ENCODE measurements at regions not wholly inside any gene's neighbourhood (a gene's known extent, or its start where the extent isn't known, plus 50 kb on each side); places are given as distances from the start of the nearest gene placed in this dataset.
"Not testable (repeated sequence)": the region's sequence is repeated elsewhere in the genome, so short reads cannot be mapped to it uniquely, and the experiment has no call there.

DNA sequence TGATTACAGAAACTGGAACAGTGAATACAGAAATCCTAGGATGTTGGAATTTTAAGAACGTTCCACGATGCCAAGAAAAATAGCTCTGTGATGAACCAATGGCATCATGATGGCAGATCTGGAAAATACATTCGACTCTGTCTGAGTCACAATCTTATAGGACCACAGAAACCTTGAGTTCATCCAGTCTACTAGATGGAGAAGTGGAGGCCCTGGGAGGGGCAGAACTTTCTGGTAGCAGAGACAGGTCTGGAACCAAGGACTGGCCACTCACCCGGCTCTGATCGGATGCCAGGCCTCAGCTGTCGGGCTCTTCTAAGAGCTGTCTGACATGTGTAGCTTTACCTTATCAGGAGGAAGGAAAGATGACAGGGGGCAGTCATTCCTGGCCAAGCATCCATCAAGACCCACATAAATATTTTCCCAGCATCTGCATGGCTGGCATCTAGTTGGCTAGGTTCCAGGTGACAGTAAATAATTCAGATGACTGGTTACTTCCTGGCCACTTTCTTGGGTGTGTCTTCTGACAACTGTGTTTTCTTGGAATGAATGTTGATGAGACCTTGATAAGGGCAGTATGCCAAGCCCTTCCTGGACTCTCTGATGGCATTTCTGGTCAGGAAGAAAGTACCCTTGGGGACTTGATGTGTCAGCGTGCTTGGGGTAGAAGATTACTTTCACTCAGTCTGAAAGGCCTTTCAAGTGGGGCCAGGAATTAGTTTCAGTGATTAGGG, 72.6 kb upstream of the TRABD2B start:
- TF ChIP-seq, protein P1, sequence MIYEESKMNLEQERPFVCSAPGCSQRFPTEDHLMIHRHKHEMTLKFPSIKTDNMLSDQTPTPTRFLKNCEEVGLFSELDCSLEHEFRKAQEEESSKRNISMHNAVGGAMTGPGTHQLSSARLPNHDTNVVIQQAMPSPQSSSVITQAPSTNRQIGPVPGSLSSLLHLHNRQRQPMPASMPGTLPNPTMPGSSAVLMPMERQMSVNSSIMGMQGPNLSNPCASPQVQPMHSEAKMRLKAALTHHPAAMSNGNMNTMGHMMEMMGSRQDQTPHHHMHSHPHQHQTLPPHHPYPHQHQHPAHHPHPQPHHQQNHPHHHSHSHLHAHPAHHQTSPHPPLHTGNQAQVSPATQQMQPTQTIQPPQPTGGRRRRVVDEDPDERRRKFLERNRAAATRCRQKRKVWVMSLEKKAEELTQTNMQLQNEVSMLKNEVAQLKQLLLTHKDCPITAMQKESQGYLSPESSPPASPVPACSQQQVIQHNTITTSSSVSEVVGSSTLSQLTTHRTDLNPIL (CRISPR knock-in tag; IDR thresholded peaks at IDR 0.05; ENCODE audit: low read depth), result 0 out of 2 replicates have a peak, but pooled peaks have one; percentile 21
- TF ChIP-seq, protein P2, sequence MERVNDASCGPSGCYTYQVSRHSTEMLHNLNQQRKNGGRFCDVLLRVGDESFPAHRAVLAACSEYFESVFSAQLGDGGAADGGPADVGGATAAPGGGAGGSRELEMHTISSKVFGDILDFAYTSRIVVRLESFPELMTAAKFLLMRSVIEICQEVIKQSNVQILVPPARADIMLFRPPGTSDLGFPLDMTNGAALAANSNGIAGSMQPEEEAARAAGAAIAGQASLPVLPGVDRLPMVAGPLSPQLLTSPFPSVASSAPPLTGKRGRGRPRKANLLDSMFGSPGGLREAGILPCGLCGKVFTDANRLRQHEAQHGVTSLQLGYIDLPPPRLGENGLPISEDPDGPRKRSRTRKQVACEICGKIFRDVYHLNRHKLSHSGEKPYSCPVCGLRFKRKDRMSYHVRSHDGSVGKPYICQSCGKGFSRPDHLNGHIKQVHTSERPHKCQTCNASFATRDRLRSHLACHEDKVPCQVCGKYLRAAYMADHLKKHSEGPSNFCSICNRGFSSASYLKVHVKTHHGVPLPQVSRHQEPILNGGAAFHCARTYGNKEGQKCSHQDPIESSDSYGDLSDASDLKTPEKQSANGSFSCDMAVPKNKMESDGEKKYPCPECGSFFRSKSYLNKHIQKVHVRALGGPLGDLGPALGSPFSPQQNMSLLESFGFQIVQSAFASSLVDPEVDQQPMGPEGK (CRISPR knock-in tag; IDR thresholded peaks at IDR 0.05; ENCODE audit: borderline replicate concordance), result no peak
- 0 out of 2 replicates have a peak, but pooled peaks have one; percentile 13 for TF ChIP-seq SNAI2 (CRISPR knock-in tag; IDR thresholded peaks at IDR 0.05)
- TF ChIP-seq ISL1 (CRISPR knock-in tag; IDR thresholded peaks at IDR 0.05), result peak; percentile 45
- TF ChIP-seq OSR1 (CRISPR knock-in tag; IDR thresholded peaks at IDR 0.05), result no peak
- TF ChIP-seq TSHZ2 (CRISPR knock-in tag; IDR thresholded peaks at IDR 0.05), result no peak
- no peak for TF ChIP-seq ZC3H10 (CRISPR knock-in tag; IDR thresholded peaks at IDR 0.05)
- TF ChIP-seq, protein P3, sequence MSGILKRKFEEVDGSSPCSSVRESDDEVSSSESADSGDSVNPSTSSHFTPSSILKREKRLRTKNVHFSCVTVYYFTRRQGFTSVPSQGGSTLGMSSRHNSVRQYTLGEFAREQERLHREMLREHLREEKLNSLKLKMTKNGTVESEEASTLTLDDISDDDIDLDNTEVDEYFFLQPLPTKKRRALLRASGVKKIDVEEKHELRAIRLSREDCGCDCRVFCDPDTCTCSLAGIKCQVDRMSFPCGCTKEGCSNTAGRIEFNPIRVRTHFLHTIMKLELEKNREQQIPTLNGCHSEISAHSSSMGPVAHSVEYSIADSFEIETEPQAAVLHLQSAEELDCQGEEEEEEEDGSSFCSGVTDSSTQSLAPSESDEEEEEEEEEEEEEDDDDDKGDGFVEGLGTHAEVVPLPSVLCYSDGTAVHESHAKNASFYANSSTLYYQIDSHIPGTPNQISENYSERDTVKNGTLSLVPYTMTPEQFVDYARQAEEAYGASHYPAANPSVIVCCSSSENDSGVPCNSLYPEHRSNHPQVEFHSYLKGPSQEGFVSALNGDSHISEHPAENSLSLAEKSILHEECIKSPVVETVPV (CRISPR knock-in tag; IDR thresholded peaks at IDR 0.05), result no peak
- no peak for TF ChIP-seq ZFP30 (CRISPR knock-in tag; IDR thresholded peaks at IDR 0.05)
- no peak for TF ChIP-seq PPARA (CRISPR knock-in tag; IDR thresholded peaks at IDR 0.05; ENCODE audit: borderline replicate concordance)
- no peak for ATAC-seq

- ATAC-seq, result no peak
- no peak for TF ChIP-seq TSHZ2 (CRISPR knock-in tag; IDR thresholded peaks at IDR 0.05)
Observed at GRCh38 chr1:48068206-48068605, 71.0 kb upstream of the TRABD2B start.

- TF ChIP-seq ZC3H10 (CRISPR knock-in tag; IDR thresholded peaks at IDR 0.05), result no peak
- TF ChIP-seq TCF4 (CRISPR knock-in tag; IDR thresholded peaks at IDR 0.05; ENCODE audit: borderline replicate concordance), result no peak
- no peak for TF ChIP-seq TSHZ2 (CRISPR knock-in tag; IDR thresholded peaks at IDR 0.05)
- no peak for TF ChIP-seq ESRRG (CRISPR knock-in tag; IDR thresholded peaks at IDR 0.05)
- no peak for TF ChIP-seq CSDC2 (CRISPR knock-in tag; IDR thresholded peaks at IDR 0.05)
- no peak for TF ChIP-seq ARNTL (CRISPR knock-in tag; IDR thresholded peaks at IDR 0.05; ENCODE audit: borderline replicate concordance, low read depth)
- ATAC-seq, result no peak
Observed at GRCh38 chr1:48066936-48067335, 69.8 kb upstream of the TRABD2B start.

- ATAC-seq, result not testable (repeated sequence)
Observed at GRCh38 chr1:48064693-48065092, 67.5 kb upstream of the TRABD2B start.

Measured in SK-N-SH treated with all-trans-retinoic acid at 6 μM for 48 hours (cell line).